ACC112 (cell line): ENCODE measurements at regions not wholly inside any gene's neighbourhood (a gene's known extent, or its start where the extent isn't known, plus 50 kb on each side); places are given as distances from the start of the nearest gene placed in this dataset.
"Not testable (repeated sequence)": the region's sequence is repeated elsewhere in the genome, so short reads cannot be mapped to it uniquely, and the experiment has no call there.

Experiments used
- H2AFZ ChIP-seq: fragments of 200-600 bp; sonication (generic); one replicate; pipeline ENCODE4 v1.6.0; 2017; ENCODE audit warnings: antibody characterized with exemption, low read length; ENCODE audit not compliant: unreplicated experiment
- H3K27ac ChIP-seq: fragments of 200-600 bp; sonication (generic); 2 replicates; pipeline ENCODE4 v1.5.1; 2014; ENCODE audit warnings: low read depth, mild to moderate bottlenecking, antibody characterized with exemption, low read length, moderate library complexity
- H3K27me3 ChIP-seq: fragments of 200-600 bp; sonication (generic); 2 replicates; pipeline ENCODE4 v1.6.1; 2014; ENCODE audit warnings: mild to moderate bottlenecking, antibody characterized with exemption, low read length, moderate library complexity, mixed read lengths; ENCODE audit not compliant: insufficient read depth
- H3K36me3 ChIP-seq: fragments of 200-600 bp; sonication (generic); 2 replicates; pipeline ENCODE4 v1.6.1; 2016; ENCODE audit warnings: mild to moderate bottlenecking, antibody characterized with exemption, low read length, moderate library complexity, mixed read lengths; ENCODE audit not compliant: insufficient read depth
- H3K4me1 ChIP-seq: fragments of 200-600 bp; sonication (generic); one replicate; pipeline ENCODE4 v1.6.1; 2016; ENCODE audit warnings: low read length, mixed read lengths; ENCODE audit not compliant: insufficient read depth, unreplicated experiment, control insufficient read depth
- H3K4me3 ChIP-seq: fragments of 200-600 bp; sonication (generic); 2 replicates; pipeline ENCODE4 v1.5.1; 2014; ENCODE audit warnings: mild to moderate bottlenecking, low read depth, low read length
- H3K79me2 ChIP-seq: fragments of 200-600 bp; sonication (generic); one replicate; pipeline ENCODE4 v1.6.0; 2016; ENCODE audit warnings: low read length; ENCODE audit not compliant: control insufficient read depth, unreplicated experiment, insufficient read depth

DNA sequence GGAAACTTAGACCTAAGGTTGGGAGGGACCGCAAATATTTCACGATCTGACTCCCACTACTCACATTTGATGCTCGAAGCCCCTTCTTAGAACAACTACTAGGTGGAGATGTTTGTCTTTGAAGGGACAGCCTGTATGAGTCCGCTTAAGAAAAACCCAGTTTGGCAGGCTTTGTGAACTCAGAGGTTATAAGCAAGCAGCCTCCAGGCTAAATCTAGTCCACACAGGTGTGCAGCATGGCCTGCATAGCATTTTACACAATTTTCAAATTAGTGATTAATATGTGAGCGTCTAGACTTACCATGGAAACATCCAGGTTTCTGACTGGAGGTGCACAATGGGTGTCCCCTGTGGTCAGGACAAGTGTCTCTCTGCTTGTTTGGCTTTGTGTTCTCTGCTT lies 127.1 kb downstream of the KIF4B start:
- Histone ChIP-seq H3K27ac (no peak overlapping the region), H3K79me2 (no peaks in the 10 kb centered on the region), H3K4me1 (no peaks in the 10 kb centered on the region), H3K27me3 (peaks cover 20% of the 10 kb centered on the region), H2AFZ (no peak overlapping the region), H3K36me3 (no peaks in the 10 kb centered on the region), H3K4me3 (no peak overlapping the region)

DNA sequence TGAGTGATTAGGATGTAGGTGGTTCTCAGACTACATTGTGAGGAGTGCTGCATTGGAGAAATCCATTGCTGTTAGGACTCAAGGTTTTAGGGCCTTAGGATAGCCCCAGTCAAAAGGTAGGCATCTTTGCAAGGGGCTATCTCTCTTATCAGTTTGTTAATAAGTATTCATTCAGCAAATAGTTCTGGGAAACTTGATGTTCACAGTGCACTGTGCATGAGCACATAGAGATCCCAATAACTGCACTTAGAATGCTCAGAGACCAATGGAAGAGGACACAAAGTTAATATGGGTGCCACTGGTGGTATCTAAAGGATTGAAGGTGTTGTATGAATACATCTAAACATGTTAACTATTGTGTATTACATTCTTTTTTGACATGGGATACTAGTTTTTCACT lies 131.4 kb downstream of the KIF4B start:
- Histone ChIP-seq H3K79me2 (no peaks in the 10 kb centered on the region), H3K4me1 (no peaks in the 10 kb centered on the region), H2AFZ (no peak overlapping the region), H3K36me3 (no peaks in the 10 kb centered on the region), H3K4me3 (no peak overlapping the region), H3K27ac (no peak overlapping the region), H3K27me3 (peaks cover 42% of the 10 kb centered on the region)

DNA sequence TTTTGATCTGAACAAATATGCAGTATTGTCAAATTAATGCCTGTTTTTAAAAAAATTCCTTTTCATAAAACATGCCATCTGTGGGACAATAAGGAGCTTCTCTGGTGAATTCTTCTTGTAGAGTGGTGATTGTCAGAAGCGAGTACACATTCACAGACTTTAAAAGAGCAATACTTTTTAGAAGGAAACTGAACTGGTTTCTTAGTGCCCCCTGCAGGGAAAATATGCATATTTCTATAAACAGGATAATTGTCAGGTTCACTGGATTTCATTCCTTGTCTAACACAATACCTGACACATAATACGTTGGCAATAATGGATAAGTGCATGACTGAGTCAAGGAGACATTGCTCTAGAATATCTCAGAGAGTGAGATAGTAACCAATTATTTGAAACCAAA lies 133.7 kb downstream of the KIF4B start:
- Histone ChIP-seq H3K4me1 (no peaks in the 10 kb centered on the region), H3K27me3 (peaks cover 42% of the 10 kb centered on the region), H3K79me2 (no peaks in the 10 kb centered on the region), H3K4me3 (no peak overlapping the region), H3K36me3 (no peaks in the 10 kb centered on the region), H2AFZ (no peak overlapping the region), H3K27ac (no peak overlapping the region)

DNA sequence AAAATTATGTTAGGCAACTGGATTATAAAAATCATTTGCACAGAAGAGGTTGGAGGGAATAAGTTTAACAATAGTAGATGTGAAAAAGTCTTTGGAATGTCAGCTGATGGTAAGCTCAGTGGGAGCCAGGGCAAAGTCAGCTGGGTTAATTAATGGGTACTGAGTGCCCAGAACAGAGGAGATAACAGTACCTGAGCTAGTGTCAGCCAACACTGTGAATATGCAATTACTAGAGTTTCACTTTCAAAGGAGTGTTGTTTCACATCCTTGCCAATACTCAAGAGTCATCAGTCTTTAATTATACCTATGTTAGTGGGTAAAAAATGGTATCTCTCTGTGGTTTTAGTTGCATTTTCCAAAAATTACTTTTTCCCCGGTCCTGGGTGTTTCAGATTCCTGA lies 135.1 kb downstream of the KIF4B start:
- Histone ChIP-seq H3K27me3 (peaks cover 40% of the 10 kb centered on the region), H3K4me3 (no peak overlapping the region), H3K36me3 (no peaks in the 10 kb centered on the region), H3K4me1 (no peaks in the 10 kb centered on the region), H3K27ac (no peak overlapping the region), H2AFZ (no peak overlapping the region), H3K79me2 (no peaks in the 10 kb centered on the region)

DNA sequence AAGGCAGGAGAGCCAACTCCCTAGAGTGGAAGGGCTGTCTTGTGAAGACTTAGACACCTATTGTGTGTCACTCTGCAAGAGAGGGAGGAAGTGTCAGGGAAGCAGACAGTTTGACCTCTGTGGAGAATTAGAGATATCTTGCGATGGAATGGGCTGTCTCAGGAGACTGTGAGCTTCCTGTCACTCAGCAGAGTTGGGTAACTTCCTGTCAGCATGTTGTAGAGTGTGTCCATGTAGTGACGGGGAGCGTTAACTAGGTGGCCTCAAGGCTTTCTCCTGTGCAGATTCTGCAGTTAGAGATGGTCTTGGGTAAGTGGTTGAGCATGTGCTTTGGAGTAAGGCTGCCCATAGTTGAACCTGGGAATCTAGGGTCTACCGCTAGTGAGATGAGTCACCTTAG lies 136.5 kb downstream of the KIF4B start:
- H3K79me2 ChIP-seq, result no peaks in the 10 kb centered on the region
- no peak overlapping the region for H3K27ac ChIP-seq
- no peaks in the 10 kb centered on the region for H3K36me3 ChIP-seq
- H2AFZ ChIP-seq, result no peak overlapping the region
- H3K4me3 ChIP-seq, result no peak overlapping the region
- H3K4me1 ChIP-seq, result no peaks in the 10 kb centered on the region
- peaks cover 27% of the 10 kb centered on the region for H3K27me3 ChIP-seq

DNA sequence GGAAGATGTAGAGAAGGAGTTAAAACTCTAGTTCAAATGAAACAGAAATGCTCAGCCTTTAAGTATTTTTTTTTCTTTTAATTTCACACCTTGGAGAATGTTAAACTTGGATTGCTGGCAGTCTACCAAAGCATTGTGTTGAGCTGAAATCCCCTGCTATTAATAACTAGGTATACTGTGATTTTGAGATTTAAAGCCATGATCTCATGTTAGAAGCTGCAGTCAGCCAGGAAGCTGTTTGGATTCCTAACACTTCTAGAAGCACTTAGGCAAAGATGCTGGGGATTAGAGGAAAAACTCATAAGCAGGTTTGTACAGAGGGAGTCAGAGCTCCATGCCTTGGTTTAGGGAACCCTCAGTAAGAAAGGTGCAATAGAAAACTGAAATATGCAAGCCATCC lies 141.4 kb downstream of the KIF4B start:
- Histone ChIP-seq H3K27me3 (no peaks in the 10 kb centered on the region), H3K36me3 (no peaks in the 10 kb centered on the region), H2AFZ (no peak overlapping the region), H3K27ac (no peak overlapping the region), H3K79me2 (no peaks in the 10 kb centered on the region), H3K4me1 (no peaks in the 10 kb centered on the region), H3K4me3 (no peak overlapping the region)

DNA sequence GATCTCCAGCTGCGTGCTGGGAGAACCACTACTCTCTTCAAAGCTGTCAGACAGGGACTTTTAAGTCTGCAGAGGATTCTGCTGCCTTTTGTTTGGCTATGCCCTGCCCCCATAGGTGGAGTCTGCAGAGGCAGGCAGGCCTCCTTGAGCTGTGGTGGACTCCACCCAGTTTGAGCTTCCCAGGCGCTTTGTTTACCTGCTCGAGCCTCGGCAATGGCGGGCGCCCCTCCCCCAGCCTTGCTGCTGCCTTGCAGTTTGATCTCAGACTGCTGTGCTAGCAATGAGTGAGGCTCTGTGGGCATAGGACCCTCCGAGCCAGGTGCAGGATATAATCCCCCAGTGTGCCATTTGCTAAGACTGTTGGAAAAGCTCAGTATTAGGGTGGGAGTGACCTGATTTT lies 149.5 kb downstream of the KIF4B start:
- H3K4me3 ChIP-seq, H3K79me2 ChIP-seq: not testable (repeated sequence)

DNA sequence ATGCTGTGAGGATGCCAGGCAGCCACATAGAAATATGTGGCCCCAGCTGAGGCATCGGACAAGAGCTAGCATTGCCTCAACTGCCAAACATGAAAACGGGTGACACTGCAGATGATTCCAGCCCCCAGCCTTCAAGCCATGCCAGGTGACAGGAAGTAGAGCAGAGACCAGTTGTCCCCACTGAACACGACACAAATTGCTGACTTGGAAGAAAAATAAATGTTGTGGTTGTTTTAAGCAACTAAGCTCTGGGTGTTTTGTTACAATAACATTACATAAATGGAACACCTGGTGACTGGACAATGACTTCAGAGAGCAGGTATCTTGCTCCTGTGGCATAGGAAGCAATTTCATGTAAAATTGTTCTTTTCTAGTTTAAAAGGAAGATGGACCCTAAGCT lies 154.2 kb downstream of the KIF4B start:
- H3K4me1 ChIP-seq, result no peaks in the 10 kb centered on the region
- H3K36me3 ChIP-seq, result no peaks in the 10 kb centered on the region
- no peaks in the 10 kb centered on the region for H3K79me2 ChIP-seq
- H3K27ac ChIP-seq, result no peak overlapping the region
- H2AFZ ChIP-seq, result no peak overlapping the region
- no peak overlapping the region for H3K4me3 ChIP-seq
- no peaks in the 10 kb centered on the region for H3K27me3 ChIP-seq

More for the DNA sequence above, 149.5 kb downstream of the KIF4B start:
- H3K27me3 ChIP-seq, H3K4me1 ChIP-seq, H3K36me3 ChIP-seq, H3K27ac ChIP-seq, H2AFZ ChIP-seq: not testable (repeated sequence)

DNA sequence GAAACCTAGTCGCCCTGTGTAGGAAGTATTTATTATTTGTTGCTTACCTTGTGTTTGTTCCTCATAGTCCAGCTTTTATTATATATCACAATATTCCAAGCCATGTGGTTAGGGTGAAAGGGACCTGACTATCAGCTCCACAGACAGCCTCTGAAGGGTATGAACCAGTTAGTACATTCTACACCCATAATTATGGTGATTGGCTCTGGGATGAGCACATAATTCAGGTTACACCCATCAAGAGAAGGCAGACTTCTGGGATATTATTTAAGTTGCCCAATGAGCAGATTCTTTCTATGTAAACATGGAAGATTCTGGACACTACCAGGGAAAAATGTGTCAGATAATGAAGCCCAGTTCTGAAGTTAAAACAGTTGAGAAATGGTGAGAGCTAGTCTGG lies 168.0 kb downstream of the KIF4B start:
- Histone ChIP-seq H3K36me3 (no peaks in the 10 kb centered on the region), H3K27ac (no peak overlapping the region), H3K4me3 (no peak overlapping the region), H3K4me1 (no peaks in the 10 kb centered on the region), H3K79me2 (no peaks in the 10 kb centered on the region), H2AFZ (no peak overlapping the region), H3K27me3 (no peaks in the 10 kb centered on the region)

DNA sequence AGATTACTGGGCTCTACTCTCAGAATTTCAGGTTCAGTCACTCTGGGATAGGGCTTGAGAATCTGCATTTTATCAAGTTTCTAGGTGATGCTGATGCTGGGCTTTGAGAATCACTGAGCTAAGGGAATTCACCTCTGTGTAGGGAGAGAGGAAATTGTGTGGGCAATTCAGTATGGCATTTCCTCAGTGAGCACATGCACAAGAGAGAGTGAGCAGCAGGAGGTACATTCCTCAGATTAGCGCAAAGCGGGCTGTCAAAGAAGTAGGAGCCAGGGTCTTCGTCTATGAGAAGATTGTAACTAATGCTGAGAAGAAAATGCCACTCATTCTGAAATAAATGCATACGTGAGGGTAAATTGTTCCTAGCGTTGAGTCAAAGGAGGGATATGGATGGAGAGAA lies 175.9 kb downstream of the KIF4B start:
- Histone ChIP-seq H3K36me3 (no peaks in the 10 kb centered on the region), H2AFZ (no peak overlapping the region), H3K27me3 (no peaks in the 10 kb centered on the region), H3K4me1 (no peaks in the 10 kb centered on the region), H3K4me3 (no peak overlapping the region), H3K79me2 (no peaks in the 10 kb centered on the region), H3K27ac (no peak overlapping the region)

DNA sequence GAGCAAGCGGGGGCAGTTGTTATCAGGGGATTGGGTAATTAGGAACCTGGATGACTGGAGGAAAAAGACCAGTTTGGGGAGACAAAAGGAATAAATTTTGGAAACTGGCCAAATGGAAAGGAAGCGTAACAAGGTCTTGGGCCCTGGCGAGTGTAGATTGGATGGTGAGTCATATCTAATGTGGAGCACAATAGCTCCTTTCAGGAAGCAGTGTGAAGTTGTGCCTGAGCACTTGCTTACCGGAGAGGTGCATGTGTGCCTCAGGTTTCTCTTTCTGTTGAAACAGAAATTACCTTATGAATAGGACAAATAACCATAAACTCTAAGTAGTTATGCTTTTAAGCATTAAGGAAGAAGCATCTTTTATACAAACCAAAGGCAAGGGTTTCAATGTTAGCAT lies 176.4 kb downstream of the KIF4B start:
- H3K79me2 ChIP-seq, result no peaks in the 10 kb centered on the region
- H2AFZ ChIP-seq, result no peak overlapping the region
- no peaks in the 10 kb centered on the region for H3K27me3 ChIP-seq
- H3K4me3 ChIP-seq, result no peak overlapping the region
- no peaks in the 10 kb centered on the region for H3K36me3 ChIP-seq
- H3K4me1 ChIP-seq, result no peaks in the 10 kb centered on the region
- H3K27ac ChIP-seq, result no peak overlapping the region

DNA sequence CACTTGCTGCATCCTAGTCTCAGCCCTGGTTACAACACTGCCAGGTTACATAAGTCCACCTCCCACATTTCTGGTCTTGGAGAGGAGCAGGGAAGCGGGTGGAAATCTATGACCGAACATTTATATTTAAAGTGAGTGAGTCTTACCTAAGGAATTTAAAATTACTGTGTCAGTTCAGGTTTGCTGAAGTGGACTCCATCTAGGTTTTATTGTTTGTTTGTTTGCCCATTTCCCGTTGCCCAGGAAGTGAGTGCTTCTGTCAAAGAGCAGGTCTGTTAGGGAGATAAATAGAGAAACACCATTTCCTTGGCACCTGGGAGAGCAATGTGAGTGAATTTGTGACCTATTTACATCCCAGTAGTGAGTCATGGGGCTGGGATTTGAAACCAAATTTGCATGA lies 179.5 kb downstream of the KIF4B start:
- Histone ChIP-seq H3K79me2 (no peaks in the 10 kb centered on the region), H3K27ac (no peak overlapping the region), H3K36me3 (no peaks in the 10 kb centered on the region), H3K27me3 (no peaks in the 10 kb centered on the region), H3K4me3 (no peak overlapping the region), H2AFZ (no peak overlapping the region), H3K4me1 (no peaks in the 10 kb centered on the region)
